Kidney (tissue), 13 donors: ENCODE measurements at regions not wholly inside any gene's neighbourhood (a gene's known extent, or its start where the extent isn't known, plus 50 kb on each side); places are given as distances from the start of the nearest gene placed in this dataset.

ENCODE experiments used
- DNase-seq, 5 donors: peaks; one replicate each; pipeline ENCODE4 v3.0.0-alpha.2; 2013 to 2020
- FAIRE-seq: peaks from 2 replicates; lab custom pipeline; 2012; peaks lifted over from hg19 to GRCh38; lab: Jason Lieb, UNC
- H3K27ac ChIP-seq, 2 donors: one replicate each; pipeline ENCODE4 v1.7.0; 2013; ENCODE audit warnings: low read depth in 2 of 2, low read length in 2 of 2, inconsistent platforms in 1 of 2
- H3K27me3 ChIP-seq: one replicate; pipeline ENCODE4 v1.7.1; 2013; ENCODE audit warnings: low read length, inconsistent platforms; ENCODE audit not compliant: control insufficient read depth, insufficient read depth
- H3K36me3 ChIP-seq, 3 donors: one replicate each; pipeline versions ENCODE4 v1.7.0 to v1.7.1; 2013; ENCODE audit warnings: low read length in 3 of 3, control low read depth in 1 of 3, inconsistent platforms in 1 of 3; ENCODE audit not compliant: insufficient read depth in 3 of 3, control insufficient read depth in 2 of 3
- H3K4me1 ChIP-seq, 3 donors: one replicate each; pipeline versions ENCODE4 v1.7.0 to v1.7.1; 2013; ENCODE audit warnings: low read length in 3 of 3, inconsistent platforms in 1 of 3, low read depth in 1 of 3; ENCODE audit not compliant: control insufficient read depth in 2 of 3, insufficient read depth in 2 of 3
- H3K4me3 ChIP-seq, 3 donors: one replicate each; pipeline versions ENCODE4 v1.7.0 to v1.8.1; 2013; ENCODE audit warnings: low read length in 3 of 3, control low read depth in 1 of 3, inconsistent platforms in 1 of 3
- H3K9ac ChIP-seq, 3 donors: one replicate each; pipeline versions ENCODE4 v1.7.0 to v1.7.1; 2013; ENCODE audit warnings: low read length in 3 of 3, control low read depth in 1 of 3, inconsistent platforms in 1 of 3
- H3K9me3 ChIP-seq, 3 donors: one replicate each; pipeline versions ENCODE4 v1.7.0 to v1.7.1; 2013; ENCODE audit warnings: low read length in 3 of 3, control low read depth in 1 of 3, inconsistent platforms in 1 of 3; ENCODE audit not compliant: control insufficient read depth in 2 of 3, insufficient read depth in 1 of 3
- intact Hi-C: fragments of 100-400 bp; cut with DNase I; formaldehyde crosslinking; loops from one replicate; pipeline ENCODE4 v1.11.1; 2022
- TF ChIP-seq, protein P1 (sequence below): IDR thresholded peaks from 3 replicates; pipeline ENCODE4 v1.5.1; 2012; ENCODE audit warnings: mild to moderate bottlenecking, moderate library complexity, borderline replicate concordance; ENCODE audit not compliant: insufficient read depth; ENCODE audit errors: extremely low read depth
- donor health status: control.
- donor health status: control.
- donor health status: control.
- donor health status: control.
- donor health status: control.
- donor health status: DM: yes; HTN: yes; CAD: no.
- donor health status: Normal renal cell carcinoma (clear cell type).

DNA sequence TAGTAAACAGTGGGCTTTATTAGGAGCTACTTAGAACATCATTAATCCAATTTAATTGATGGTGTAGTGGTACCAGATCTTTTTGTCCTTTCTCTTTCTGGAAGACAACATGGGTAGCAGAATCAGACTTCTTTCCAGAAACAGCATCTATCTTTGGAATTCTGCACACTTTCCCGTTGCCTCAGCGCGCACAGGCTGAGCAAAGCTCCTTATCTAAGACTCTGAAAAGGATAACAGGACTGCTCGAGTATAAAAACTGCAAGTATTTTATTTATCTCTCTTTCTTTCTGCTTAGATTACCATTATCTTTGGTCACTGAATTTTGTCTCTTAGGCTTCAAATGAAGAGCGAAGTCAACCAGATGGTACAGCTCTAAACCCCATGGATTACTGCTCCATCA is 191.7 kb downstream of the DHX15 start:
- no peak overlapping the region for H3K4me3 ChIP-seq
- H3K27ac ChIP-seq = no peak overlapping the region
- DNase-seq = no peak
- TF ChIP-seq, protein P1, sequence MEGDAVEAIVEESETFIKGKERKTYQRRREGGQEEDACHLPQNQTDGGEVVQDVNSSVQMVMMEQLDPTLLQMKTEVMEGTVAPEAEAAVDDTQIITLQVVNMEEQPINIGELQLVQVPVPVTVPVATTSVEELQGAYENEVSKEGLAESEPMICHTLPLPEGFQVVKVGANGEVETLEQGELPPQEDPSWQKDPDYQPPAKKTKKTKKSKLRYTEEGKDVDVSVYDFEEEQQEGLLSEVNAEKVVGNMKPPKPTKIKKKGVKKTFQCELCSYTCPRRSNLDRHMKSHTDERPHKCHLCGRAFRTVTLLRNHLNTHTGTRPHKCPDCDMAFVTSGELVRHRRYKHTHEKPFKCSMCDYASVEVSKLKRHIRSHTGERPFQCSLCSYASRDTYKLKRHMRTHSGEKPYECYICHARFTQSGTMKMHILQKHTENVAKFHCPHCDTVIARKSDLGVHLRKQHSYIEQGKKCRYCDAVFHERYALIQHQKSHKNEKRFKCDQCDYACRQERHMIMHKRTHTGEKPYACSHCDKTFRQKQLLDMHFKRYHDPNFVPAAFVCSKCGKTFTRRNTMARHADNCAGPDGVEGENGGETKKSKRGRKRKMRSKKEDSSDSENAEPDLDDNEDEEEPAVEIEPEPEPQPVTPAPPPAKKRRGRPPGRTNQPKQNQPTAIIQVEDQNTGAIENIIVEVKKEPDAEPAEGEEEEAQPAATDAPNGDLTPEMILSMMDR = no peak
- H3K36me3 ChIP-seq = no peaks in the 10 kb centered on the region
- no peaks in the 10 kb centered on the region for H3K4me1 ChIP-seq
- no peak for FAIRE-seq
- H3K9ac ChIP-seq = no peak overlapping the region
- no peaks in the 10 kb centered on the region for H3K27me3 ChIP-seq
- intact Hi-C loops = no loop called here
- no peaks in the 10 kb centered on the region for H3K9me3 ChIP-seq

GRCh38 chr4:24382381-24382780 is 202.0 kb downstream of the DHX15 start:
- H3K9me3 ChIP-seq = no peaks in the 10 kb centered on the region
- no peaks in the 10 kb centered on the region for H3K36me3 ChIP-seq
- H3K4me1 ChIP-seq = no peaks in the 10 kb centered on the region
- intact Hi-C loops = no loop called here
- H3K9ac ChIP-seq = no peak overlapping the region
- FAIRE-seq (no peak), DNase-seq (no peak)
- H3K27ac ChIP-seq = no peak overlapping the region
- no peak overlapping the region for H3K4me3 ChIP-seq
- TF ChIP-seq, protein P1 = no peak
- no peaks in the 10 kb centered on the region for H3K27me3 ChIP-seq

DNA sequence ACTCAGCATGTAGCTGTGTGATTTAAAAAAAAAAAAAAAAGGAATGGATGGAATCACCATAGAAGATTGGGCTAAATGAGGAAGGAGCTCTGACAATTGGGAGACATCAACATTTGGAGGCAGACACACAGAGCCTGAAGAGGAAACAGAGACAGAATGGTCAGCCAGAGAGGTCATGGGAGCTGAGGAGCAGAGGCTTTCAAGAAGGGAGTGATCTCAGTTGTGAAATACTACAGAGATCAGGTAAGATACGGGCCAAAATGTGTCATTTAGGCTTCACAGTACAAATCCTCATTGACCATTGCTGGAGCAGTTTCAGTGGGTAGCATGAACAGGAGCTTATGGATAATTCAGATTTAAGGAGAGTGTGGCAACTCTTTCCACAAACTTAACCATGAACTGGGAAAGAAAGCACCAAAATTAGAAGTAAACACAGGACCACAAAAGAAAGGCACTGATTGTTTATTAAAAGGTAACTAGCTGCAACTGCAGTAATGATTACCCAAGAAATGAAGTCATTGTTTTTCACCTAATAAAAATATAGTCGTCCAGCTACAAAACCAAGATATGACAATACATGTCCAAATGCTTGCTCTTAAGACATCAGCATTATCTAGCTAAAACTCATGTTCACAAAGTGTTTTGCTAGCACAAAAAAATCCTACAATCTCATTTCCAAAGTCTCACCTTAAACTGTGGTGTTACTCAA is 203.2 kb downstream of the DHX15 start:
- intact Hi-C loops = no loop called here
- H3K27me3 ChIP-seq = no peaks in the 10 kb centered on the region
- no peak for DNase-seq
- H3K9me3 ChIP-seq = no peaks in the 10 kb centered on the region
- FAIRE-seq = no peak
- no peak overlapping the region for H3K9ac ChIP-seq
- no peaks in the 10 kb centered on the region for H3K36me3 ChIP-seq
- H3K4me1 ChIP-seq = no peaks in the 10 kb centered on the region
- no peak overlapping the region for H3K27ac ChIP-seq
- TF ChIP-seq, protein P1 = no peak
- no peak overlapping the region for H3K4me3 ChIP-seq

DNA sequence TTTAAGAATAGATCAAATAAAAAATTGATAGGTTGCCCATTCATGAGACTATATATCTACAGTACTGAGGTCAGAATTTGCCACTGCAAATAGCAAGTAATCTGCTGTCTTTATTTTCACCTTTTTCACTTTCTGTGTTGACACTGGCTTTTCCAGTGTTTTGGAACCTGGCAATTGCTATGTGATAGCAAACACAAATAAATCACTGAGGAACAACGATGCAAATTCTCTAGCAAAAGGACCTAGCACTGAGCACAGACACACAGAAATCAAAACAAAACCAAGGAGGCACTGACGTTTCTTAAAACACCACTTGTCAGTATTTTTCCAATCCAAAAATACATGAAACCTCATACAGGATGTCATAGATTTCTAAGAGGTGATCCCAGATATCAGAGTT is 210.7 kb downstream of the DHX15 start:
- intact Hi-C loops = no loop called here
- Histone ChIP-seq H3K36me3 (no peaks in the 10 kb centered on the region), H3K27me3 (no peaks in the 10 kb centered on the region), H3K27ac (no peak overlapping the region), H3K9ac (no peak overlapping the region), H3K4me1 (no peaks in the 10 kb centered on the region), H3K9me3 (no peaks in the 10 kb centered on the region), H3K4me3 (no peak overlapping the region)
- DNase-seq (no peak), FAIRE-seq (no peak)
- TF ChIP-seq, protein P1 = no peak
